ENCODE measurements at regions not wholly inside any gene's neighbourhood (a gene's known extent, or its start where the extent isn't known, plus 50 kb on each side); places are given as distances from the start of the nearest gene placed in this dataset.

DNA sequence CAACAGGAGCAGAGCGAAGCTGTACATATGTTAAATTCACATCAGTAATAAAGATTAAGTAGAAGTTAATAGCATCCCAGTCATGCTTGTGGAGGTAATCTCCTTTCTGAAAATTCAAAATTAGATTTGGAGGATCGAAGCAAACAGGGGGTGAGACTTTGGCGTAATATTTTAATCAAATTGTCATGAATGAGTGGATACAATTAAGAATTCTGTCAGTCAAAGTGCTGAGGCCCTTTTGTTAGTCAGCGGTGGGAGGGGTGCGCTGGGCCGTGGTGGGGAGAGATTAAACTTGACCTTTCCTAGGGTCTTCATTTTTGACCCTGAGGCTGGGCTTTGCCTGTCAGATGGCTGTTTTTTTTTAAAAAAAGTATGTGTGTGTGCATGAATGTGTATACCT is 226.7 kb downstream of the VRK1 start:
- no peak for TF ChIP-seq EZH2 (IDR thresholded peaks at IDR 0.05; ENCODE audit: insufficient read depth, poor library complexity, severe bottlenecking)
- no peak for TF ChIP-seq EZH2phosphoT487 (IDR thresholded peaks at IDR 0.05; ENCODE audit: insufficient read depth, low read depth)

All from GM23248 (cell line).